ENCODE measurements at regions not wholly inside any gene's neighbourhood (a gene's known extent, or its start where the extent isn't known, plus 50 kb on each side); places are given as distances from the start of the nearest gene placed in this dataset. TPM values are rescaled to one million over a fixed set of nuclear protein-coding genes. Genes with fewer than 3 reads are reported as not detected.

GRCh38 chr4:8922481-8922880 lies 50.8 kb upstream of the HMX1 start:
- H3K4me1 ChIP-seq (ENCODE audit: insufficient read depth, low read length): no peaks in the 10 kb centered on the region
- H3K9me3 ChIP-seq (ENCODE audit: low read depth, low read length): no peaks in the 10 kb centered on the region
- no peak overlapping the region for H3K4me3 ChIP-seq (ENCODE audit: insufficient read depth, low read length)
- H3K4me2 ChIP-seq (ENCODE audit: insufficient read depth, low read length): no peak overlapping the region
- H3K27me3 ChIP-seq (ENCODE audit: insufficient read depth, low read length): no peaks in the 10 kb centered on the region
- H3K36me3 ChIP-seq (ENCODE audit: insufficient read depth, low read length): no peaks in the 10 kb centered on the region
- DNase-seq (ENCODE audit: insufficient read length, low spot score, missing footprints): peak; percentile 58
- no peaks in the 10 kb centered on the region for H3K79me2 ChIP-seq (ENCODE audit: insufficient read depth, low read length)
- no peak overlapping the region for H3K27ac ChIP-seq (ENCODE audit: low read depth, low read length)
- TF ChIP-seq CTCF (IDR thresholded peaks at IDR 0.05; ENCODE audit: extremely low read depth, low read depth, low read length): no peak
- no peaks in the 10 kb centered on the region for H4K20me1 ChIP-seq (ENCODE audit: insufficient read depth, low read length)
- H2AFZ ChIP-seq (ENCODE audit: low read length): no peak overlapping the region

GRCh38 chr4:8921465-8921864 lies 49.8 kb upstream of the HMX1 start:
- Histone ChIP-seq H3K4me3 (ENCODE audit: insufficient read depth, low read length) (no peak overlapping the region), H4K20me1 (ENCODE audit: insufficient read depth, low read length) (no peaks in the 10 kb centered on the region), H3K27ac (ENCODE audit: low read depth, low read length) (no peak overlapping the region), H3K27me3 (ENCODE audit: insufficient read depth, low read length) (no peaks in the 10 kb centered on the region), H3K79me2 (ENCODE audit: insufficient read depth, low read length) (no peaks in the 10 kb centered on the region), H3K36me3 (ENCODE audit: insufficient read depth, low read length) (no peaks in the 10 kb centered on the region), H3K9me3 (ENCODE audit: low read depth, low read length) (no peaks in the 10 kb centered on the region), H2AFZ (ENCODE audit: low read length) (no peak overlapping the region), H3K4me1 (ENCODE audit: insufficient read depth, low read length) (no peaks in the 10 kb centered on the region), H3K4me2 (ENCODE audit: insufficient read depth, low read length) (no peak overlapping the region)
- no peak for TF ChIP-seq CTCF (IDR thresholded peaks at IDR 0.05; ENCODE audit: extremely low read depth, low read depth, low read length)
- peak; percentile 43 for DNase-seq (ENCODE audit: insufficient read length, low spot score, missing footprints)

Small RNA genes lying in the stretch of these regions (small RNA-seq; reads per million reads assigned to genes)
- not detected for gene SNRPCP16
